ENCODE measurements at regions not wholly inside any gene's neighbourhood (a gene's known extent, or its start where the extent isn't known, plus 50 kb on each side); places are given as distances from the start of the nearest gene placed in this dataset.

DNA sequence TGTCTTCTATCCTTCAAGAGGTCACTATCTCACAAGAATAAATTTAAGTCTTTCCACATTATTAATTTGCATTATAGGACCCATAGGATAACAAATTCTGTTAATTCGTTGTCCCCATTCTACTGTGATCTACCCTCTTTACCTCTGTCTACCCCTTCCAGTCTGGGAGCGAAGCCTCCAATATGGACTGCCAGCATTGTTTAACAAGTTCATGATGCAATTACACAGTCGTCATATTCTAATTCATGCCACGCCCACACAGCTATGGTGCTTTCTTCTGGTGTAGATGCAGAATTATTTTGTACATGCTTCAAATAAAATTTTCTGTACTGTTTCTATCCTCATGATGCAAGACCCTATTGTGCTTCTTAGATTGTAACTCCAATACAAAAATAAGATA, 178.3 kb upstream of the PALMD start:
- TF ChIP-seq, protein P1, sequence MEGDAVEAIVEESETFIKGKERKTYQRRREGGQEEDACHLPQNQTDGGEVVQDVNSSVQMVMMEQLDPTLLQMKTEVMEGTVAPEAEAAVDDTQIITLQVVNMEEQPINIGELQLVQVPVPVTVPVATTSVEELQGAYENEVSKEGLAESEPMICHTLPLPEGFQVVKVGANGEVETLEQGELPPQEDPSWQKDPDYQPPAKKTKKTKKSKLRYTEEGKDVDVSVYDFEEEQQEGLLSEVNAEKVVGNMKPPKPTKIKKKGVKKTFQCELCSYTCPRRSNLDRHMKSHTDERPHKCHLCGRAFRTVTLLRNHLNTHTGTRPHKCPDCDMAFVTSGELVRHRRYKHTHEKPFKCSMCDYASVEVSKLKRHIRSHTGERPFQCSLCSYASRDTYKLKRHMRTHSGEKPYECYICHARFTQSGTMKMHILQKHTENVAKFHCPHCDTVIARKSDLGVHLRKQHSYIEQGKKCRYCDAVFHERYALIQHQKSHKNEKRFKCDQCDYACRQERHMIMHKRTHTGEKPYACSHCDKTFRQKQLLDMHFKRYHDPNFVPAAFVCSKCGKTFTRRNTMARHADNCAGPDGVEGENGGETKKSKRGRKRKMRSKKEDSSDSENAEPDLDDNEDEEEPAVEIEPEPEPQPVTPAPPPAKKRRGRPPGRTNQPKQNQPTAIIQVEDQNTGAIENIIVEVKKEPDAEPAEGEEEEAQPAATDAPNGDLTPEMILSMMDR (IDR thresholded peaks at IDR 0.05; ENCODE audit: low read depth, low read length), result no peak
- TF ChIP-seq POLR2A (IDR thresholded peaks at IDR 0.05; ENCODE audit: extremely low read depth, insufficient read length), result no peak
